ENCODE measurements at regions not wholly inside any gene's neighbourhood (a gene's known extent, or its start where the extent isn't known, plus 50 kb on each side); places are given as distances from the start of the nearest gene placed in this dataset.

GRCh38 chr15:100710744-100711515, 108.5 kb downstream of the ASB7 start:
- H4K20me1 ChIP-seq (ENCODE audit: insufficient read depth): no peaks in the 10 kb centered on the region
- POLR2A ChIA-PET: no interaction called here
- peaks cover 3% of the 10 kb centered on the region for H3F3A ChIP-seq (replicated peaks; ENCODE audit: insufficient read depth)
- H3K4me1 ChIP-seq (ENCODE audit: control insufficient read depth in 1 of 2, insufficient read depth in 2 of 2, low read depth in 1 of 2, low read length in 1 of 2): peaks cover 12 to 17% of the 10 kb centered on the region in 2 experiments; a peak in 3 of 4 replicates
- no peaks in the 10 kb centered on the region for H3K79me2 ChIP-seq (ENCODE audit: insufficient read depth)
- H3K27ac ChIP-seq (ENCODE audit: low read depth in 2 of 2, low read length in 1 of 2): no peak overlapping the region
- H3K9me2 ChIP-seq: no peaks in the 10 kb centered on the region
- H2AFZ ChIP-seq (ENCODE audit: low read depth): no peak overlapping the region
- no peaks in the 10 kb centered on the region for H3K36me3 ChIP-seq (replicated peaks in 1 of 2; ENCODE audit: control insufficient read depth in 1 of 2, insufficient read depth in 2 of 2, low read length in 1 of 2)
- CTCF ChIA-PET: interaction anchor here (0.8 to 1.6 kb wide), 3 partner anchors 11 to 298 kb away, joined by 3 to 5 read pairs (median 4); no protein-coding TSS in a partner anchor
- H3K27me3 ChIP-seq (ENCODE audit: insufficient read depth): no peaks in the 10 kb centered on the region
- DNase-seq: no peak
- H3K9me3 ChIP-seq: no peaks in the 10 kb centered on the region
- H3K4me2 ChIP-seq: no peak overlapping the region
- TF ChIP-seq TEAD4 (IDR thresholded peaks at IDR 0.05; ENCODE audit: borderline replicate concordance, insufficient read depth) (no peak), JUND (IDR thresholded peaks at IDR 0.05) (no peak), SMC3 (IDR thresholded peaks at IDR 0.05; ENCODE audit: low read depth, low read length) (no peak), USF2 (IDR thresholded peaks at IDR 0.05; ENCODE audit: borderline replicate concordance, low read depth, low read length) (no peak), FOXJ3 (CRISPR knock-in tag; IDR thresholded peaks at IDR 0.05) (no peak), RFX5 (IDR thresholded peaks at IDR 0.05; ENCODE audit: low read length) (no peak), IRF3 (IDR thresholded peaks at IDR 0.05; ENCODE audit: low read depth, low read length) (no peak), GATA2 (CRISPR knock-in tag; IDR thresholded peaks at IDR 0.05) (no peak), GABPA (IDR thresholded peaks at IDR 0.05; ENCODE audit: low read depth) (no peak), MXI1 (IDR thresholded peaks at IDR 0.05; ENCODE audit: low read depth, low read length) (no peak), TAF1 (IDR thresholded peaks at IDR 0.05; ENCODE audit: borderline replicate concordance, low read depth, low read length) (no peak), POLR2AphosphoS5 (IDR thresholded peaks at IDR 0.05; ENCODE audit: low read depth, low read length) (no peak), MEF2A (IDR thresholded peaks at IDR 0.05; ENCODE audit: borderline replicate concordance, low read depth) (no peak), RCOR1 (IDR thresholded peaks at IDR 0.05; ENCODE audit: low read length) (no peak), EZH2phosphoT487 (IDR thresholded peaks at IDR 0.05; ENCODE audit: borderline replicate concordance, low read depth) (no peak), EP300 (IDR thresholded peaks at IDR 0.05; ENCODE audit: borderline replicate concordance in 1 of 2, low read depth in 1 of 2, low read length in 1 of 2) (no peak), CHD2 (IDR thresholded peaks at IDR 0.05; ENCODE audit: low read length, partially characterized antibody) (no peak), FOSL2 (IDR thresholded peaks at IDR 0.05; ENCODE audit: borderline replicate concordance, low read depth) (no peak)
- H3K9ac ChIP-seq: no peak overlapping the region
- no peak overlapping the region for H3K4me3 ChIP-seq (ENCODE audit: low read depth in 2 of 2, low read length in 1 of 2)
- 94% methylated on average over 14 of the region's 16 CpGs for WGBS (ENCODE audit: low lambda C conversion rate)
